ENCODE measurements at regions not wholly inside any gene's neighbourhood (a gene's known extent, or its start where the extent isn't known, plus 50 kb on each side); places are given as distances from the start of the nearest gene placed in this dataset.

DNA sequence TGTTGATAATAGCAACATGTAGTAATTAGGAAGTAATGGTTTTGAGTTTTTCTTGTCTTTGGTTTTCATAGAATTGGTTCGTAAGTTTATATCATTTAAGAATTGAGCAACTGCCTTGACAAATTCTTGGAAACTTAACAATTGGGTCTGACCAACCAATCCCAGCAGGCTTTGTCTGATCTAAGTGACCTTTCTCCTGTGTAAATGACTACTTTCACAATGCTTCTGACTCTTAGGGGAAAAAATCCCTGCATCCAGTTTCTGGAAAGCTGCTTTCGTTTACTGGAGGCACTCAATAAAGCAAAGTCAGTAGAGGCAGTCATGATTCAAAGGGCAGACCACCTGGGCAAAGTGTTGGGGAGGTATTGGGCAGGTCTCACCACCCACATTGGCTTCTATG lies 303.6 kb upstream of the FAM78B start:
- ChIA-PET POLR2A (no interaction called here), CTCF (no interaction called here)
- 100% methylated on average over 1 of the region's 2 CpGs for WGBS (ENCODE audit: insufficient coverage)

DNA sequence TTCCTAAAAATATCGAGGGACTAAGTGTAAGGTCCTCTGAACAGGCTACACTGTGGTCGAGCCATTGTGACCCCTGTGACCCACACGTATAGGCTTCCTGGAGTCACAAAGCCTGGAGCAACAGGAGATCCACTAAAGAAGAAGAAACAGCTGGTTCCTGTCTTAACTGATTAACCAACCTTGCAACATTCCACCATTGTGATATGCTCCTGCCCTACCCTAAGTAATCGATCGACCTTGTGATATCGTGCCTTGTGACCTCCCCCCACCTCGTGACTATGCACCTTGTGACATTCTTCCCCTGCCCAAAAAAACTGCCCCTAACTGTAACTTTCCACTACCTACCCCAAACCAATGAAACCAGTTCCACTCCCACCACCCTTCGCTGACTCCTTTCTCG lies 304.6 kb upstream of the FAM78B start:
- ChIA-PET POLR2A (interaction anchor here (0.6 kb wide), 1 partner anchor 1396 kb away, joined by 3 read pairs; no protein-coding TSS in a partner anchor), CTCF (interaction anchor here (1.1 kb wide), 1 partner anchor 547 kb away, joined by 3 read pairs; no protein-coding TSS in a partner anchor)
- 61% methylated on average over 4 of the region's 9 CpGs for WGBS (ENCODE audit: insufficient coverage)
- H3K9me3 ChIP-seq (ENCODE audit: control extremely low read depth in 1 of 5, control insufficient read depth in 4 of 5, insufficient read depth in 2 of 5, low read depth in 1 of 5, low read length in 4 of 5), result peaks cover 0 to 3% (median 0%) of the 10 kb centered on the region in 5 experiments
- H3K27me3 ChIP-seq (replicated peaks in 2 of 5; ENCODE audit: control insufficient read depth in 4 of 5, insufficient read depth in 5 of 5, low read length in 4 of 5), result peaks cover 0 to 3% (median 0%) of the 10 kb centered on the region in 5 experiments
- no peaks in the 10 kb centered on the region for H3K36me3 ChIP-seq (ENCODE audit: control insufficient read depth in 4 of 4, insufficient read depth in 4 of 4, low read length in 3 of 4)
- DNase-seq, result no peak
- H3K4me1 ChIP-seq (ENCODE audit: control extremely low read depth in 1 of 4, control insufficient read depth in 4 of 4, insufficient read depth in 4 of 4, low read length in 3 of 4), result no peaks in the 10 kb centered on the region
- H3K27ac ChIP-seq (ENCODE audit: insufficient read depth in 1 of 2, low read depth in 1 of 2, low read length in 2 of 2, poor library complexity in 1 of 2, severe bottlenecking in 2 of 2), result no peak overlapping the region
- no peak overlapping the region for H3K4me3 ChIP-seq (ENCODE audit: control insufficient read depth in 1 of 7, extremely low read depth in 1 of 7, insufficient read depth in 4 of 7, low read depth in 2 of 7, low read length in 6 of 7)

More for the DNA sequence above, 303.6 kb upstream of the FAM78B start:
- H3K4me1 ChIP-seq (ENCODE audit: control extremely low read depth in 1 of 4, control insufficient read depth in 4 of 4, insufficient read depth in 4 of 4, low read length in 3 of 4), result no peaks in the 10 kb centered on the region
- H3K36me3 ChIP-seq (ENCODE audit: control insufficient read depth in 4 of 4, insufficient read depth in 4 of 4, low read length in 3 of 4), result no peaks in the 10 kb centered on the region
- no peak overlapping the region for H3K4me3 ChIP-seq (ENCODE audit: control insufficient read depth in 1 of 7, extremely low read depth in 1 of 7, insufficient read depth in 4 of 7, low read depth in 2 of 7, low read length in 6 of 7)
- no peak for DNase-seq
- peaks cover 0 to 3% (median 0%) of the 10 kb centered on the region in 5 experiments for H3K27me3 ChIP-seq (replicated peaks in 2 of 5; ENCODE audit: control insufficient read depth in 4 of 5, insufficient read depth in 5 of 5, low read length in 4 of 5)
- peaks cover 0 to 3% (median 0%) of the 10 kb centered on the region in 5 experiments for H3K9me3 ChIP-seq (ENCODE audit: control extremely low read depth in 1 of 5, control insufficient read depth in 4 of 5, insufficient read depth in 2 of 5, low read depth in 1 of 5, low read length in 4 of 5)
- H3K27ac ChIP-seq (ENCODE audit: insufficient read depth in 1 of 2, low read depth in 1 of 2, low read length in 2 of 2, poor library complexity in 1 of 2, severe bottlenecking in 2 of 2), result no peak overlapping the region

DNA sequence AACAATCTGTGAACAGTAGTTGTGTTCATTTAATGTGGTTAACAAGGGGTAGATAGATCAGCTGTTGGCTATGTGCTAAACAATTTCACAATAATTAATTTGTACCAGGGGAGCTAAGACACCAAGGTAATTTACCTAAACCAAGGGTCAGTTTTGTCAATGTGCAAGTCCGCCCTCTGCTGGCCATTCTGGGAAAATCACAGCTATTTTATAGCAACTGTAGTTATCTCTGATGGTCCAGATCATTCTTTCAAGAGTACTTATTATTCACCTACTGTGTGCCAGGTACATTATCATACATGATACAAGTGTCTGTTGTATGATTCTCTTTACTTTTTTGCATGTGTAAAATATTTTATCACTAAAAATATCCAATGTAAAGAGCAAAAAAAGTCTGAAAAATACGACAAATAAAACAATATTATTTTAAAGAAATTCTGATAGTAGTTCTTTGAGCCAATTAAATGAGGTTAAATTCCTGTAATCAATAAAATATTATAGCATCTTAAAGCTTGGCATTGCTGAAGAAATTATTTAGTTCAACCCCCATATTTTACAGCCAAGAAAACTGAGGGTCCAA lies 312.3 kb upstream of the FAM78B start:
- peaks cover 0 to 3% (median 0%) of the 10 kb centered on the region in 5 experiments for H3K27me3 ChIP-seq (replicated peaks in 2 of 5; ENCODE audit: control insufficient read depth in 4 of 5, insufficient read depth in 5 of 5, low read length in 4 of 5)
- no peaks in the 10 kb centered on the region for H3K36me3 ChIP-seq (ENCODE audit: control insufficient read depth in 4 of 4, insufficient read depth in 4 of 4, low read length in 3 of 4)
- no peaks in the 10 kb centered on the region for H3K9me3 ChIP-seq (ENCODE audit: control extremely low read depth in 1 of 5, control insufficient read depth in 4 of 5, insufficient read depth in 2 of 5, low read depth in 1 of 5, low read length in 4 of 5)
- no peak overlapping the region for H3K4me3 ChIP-seq (ENCODE audit: control insufficient read depth in 1 of 7, extremely low read depth in 1 of 7, insufficient read depth in 4 of 7, low read depth in 2 of 7, low read length in 6 of 7)
- DNase-seq, result peak; percentile 33 to 55 (median 46)
- no peaks in the 10 kb centered on the region for H3K4me1 ChIP-seq (ENCODE audit: control extremely low read depth in 1 of 4, control insufficient read depth in 4 of 4, insufficient read depth in 4 of 4, low read length in 3 of 4)
- POLR2A ChIA-PET, result no interaction called here
- CTCF ChIA-PET, result interaction anchor here (0.8 to 4.1 kb wide), 8 partner anchors 9 to 556 kb away, joined by 3 to 28 read pairs (median 6); no protein-coding TSS in a partner anchor
- H3K27ac ChIP-seq (ENCODE audit: insufficient read depth in 1 of 2, low read depth in 1 of 2, low read length in 2 of 2, poor library complexity in 1 of 2, severe bottlenecking in 2 of 2), result no peak overlapping the region
- WGBS (ENCODE audit: insufficient coverage), result 0% methylated on average over 1 of the region's 2 CpGs

DNA sequence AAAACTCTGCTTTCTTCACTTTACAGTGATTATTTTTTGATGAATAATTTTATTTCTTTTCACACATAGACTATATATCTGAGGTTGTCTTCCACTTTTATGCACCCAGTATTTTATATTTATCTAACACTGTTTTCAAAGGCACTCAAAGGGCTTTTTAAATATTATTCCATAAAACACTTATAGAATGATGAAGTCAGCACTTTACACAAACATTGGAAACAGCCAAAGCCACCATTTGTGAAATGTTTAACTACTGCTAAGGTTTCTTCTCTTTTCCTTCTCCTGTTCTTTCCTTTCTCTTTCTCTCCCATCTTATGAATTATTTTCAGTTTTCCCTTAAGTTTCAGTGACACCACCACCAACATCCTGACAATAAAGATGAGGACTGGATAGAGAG lies 317.7 kb upstream of the FAM78B start:
- Histone ChIP-seq H3K9me3 (ENCODE audit: control extremely low read depth in 1 of 5, control insufficient read depth in 4 of 5, insufficient read depth in 2 of 5, low read depth in 1 of 5, low read length in 4 of 5) (no peaks in the 10 kb centered on the region), H3K27ac (ENCODE audit: insufficient read depth in 1 of 2, low read depth in 1 of 2, low read length in 2 of 2, poor library complexity in 1 of 2, severe bottlenecking in 2 of 2) (no peak overlapping the region), H3K4me1 (ENCODE audit: control extremely low read depth in 1 of 4, control insufficient read depth in 4 of 4, insufficient read depth in 4 of 4, low read length in 3 of 4) (peaks cover 2 to 17% (median 9%) of the 10 kb centered on the region in 4 experiments), H3K4me3 (ENCODE audit: control insufficient read depth in 1 of 7, extremely low read depth in 1 of 7, insufficient read depth in 4 of 7, low read depth in 2 of 7, low read length in 6 of 7) (no peak overlapping the region), H3K36me3 (ENCODE audit: control insufficient read depth in 4 of 4, insufficient read depth in 4 of 4, low read length in 3 of 4) (no peaks in the 10 kb centered on the region), H3K27me3 (replicated peaks in 2 of 5; ENCODE audit: control insufficient read depth in 4 of 5, insufficient read depth in 5 of 5, low read length in 4 of 5) (no peaks in the 10 kb centered on the region)
- ChIA-PET POLR2A (no interaction called here), CTCF (interaction anchor here (0.8 kb wide), 1 partner anchor 329 kb away, joined by 3 read pairs; no protein-coding TSS in a partner anchor)
- no peak for DNase-seq

DNA sequence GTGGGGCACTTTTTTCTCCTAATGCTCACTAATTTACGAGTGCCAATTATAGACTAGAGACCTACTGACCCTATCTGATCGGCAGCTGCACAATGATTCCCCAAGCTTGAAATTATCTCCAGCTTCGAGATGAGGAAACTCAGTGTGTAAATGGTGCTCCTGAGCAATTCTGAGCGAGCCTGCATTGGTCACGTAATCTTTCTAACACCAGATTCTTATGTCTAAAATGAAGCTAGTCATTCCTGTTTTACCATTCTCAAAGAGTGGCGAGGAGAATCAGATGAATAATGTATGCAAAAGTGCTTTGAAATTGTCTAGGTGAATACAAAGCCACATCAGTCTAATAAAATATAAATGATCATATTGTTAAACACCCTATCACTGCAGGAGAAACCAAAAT lies 318.1 kb upstream of the FAM78B start:
- H3K36me3 ChIP-seq (ENCODE audit: control insufficient read depth in 4 of 4, insufficient read depth in 4 of 4, low read length in 3 of 4), result no peaks in the 10 kb centered on the region
- H3K4me3 ChIP-seq (ENCODE audit: control insufficient read depth in 1 of 7, extremely low read depth in 1 of 7, insufficient read depth in 4 of 7, low read depth in 2 of 7, low read length in 6 of 7), result no peak overlapping the region
- H3K4me1 ChIP-seq (ENCODE audit: control extremely low read depth in 1 of 4, control insufficient read depth in 4 of 4, insufficient read depth in 4 of 4, low read length in 3 of 4), result peaks cover 6 to 21% (median 11%) of the 10 kb centered on the region in 4 experiments
- H3K27me3 ChIP-seq (replicated peaks in 2 of 5; ENCODE audit: control insufficient read depth in 4 of 5, insufficient read depth in 5 of 5, low read length in 4 of 5), result no peaks in the 10 kb centered on the region
- ChIA-PET CTCF (interaction anchor here (0.8 kb wide), 1 partner anchor 329 kb away, joined by 3 read pairs; no protein-coding TSS in a partner anchor), POLR2A (no interaction called here)
- H3K27ac ChIP-seq (ENCODE audit: insufficient read depth in 1 of 2, low read depth in 1 of 2, low read length in 2 of 2, poor library complexity in 1 of 2, severe bottlenecking in 2 of 2), result no peak overlapping the region
- 100% methylated on average over 4 of the region's 6 CpGs for WGBS (ENCODE audit: insufficient coverage)
- H3K9me3 ChIP-seq (ENCODE audit: control extremely low read depth in 1 of 5, control insufficient read depth in 4 of 5, insufficient read depth in 2 of 5, low read depth in 1 of 5, low read length in 4 of 5), result no peaks in the 10 kb centered on the region
- DNase-seq, result no peak

DNA sequence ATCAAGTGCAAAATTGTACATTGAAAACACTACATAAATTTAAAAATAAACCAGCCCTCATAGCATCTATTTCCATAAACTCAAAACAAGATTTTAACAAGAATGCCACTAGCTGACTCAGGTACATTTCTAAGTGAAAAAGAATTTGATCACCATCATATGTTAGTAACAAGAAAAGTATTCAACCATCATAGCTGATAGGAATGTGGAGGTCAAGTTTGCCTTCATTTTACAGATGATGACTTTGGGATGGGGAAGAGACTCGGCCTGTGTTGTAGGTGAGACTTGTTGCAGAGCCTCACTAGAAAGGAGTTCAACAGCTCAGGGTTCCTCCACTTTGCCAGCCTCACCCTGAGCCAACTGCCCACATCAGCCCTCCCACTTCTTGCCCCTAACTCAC lies 318.8 kb upstream of the FAM78B start:
- peaks cover 7 to 25% (median 14%) of the 10 kb centered on the region in 4 experiments for H3K4me1 ChIP-seq (ENCODE audit: control extremely low read depth in 1 of 4, control insufficient read depth in 4 of 4, insufficient read depth in 4 of 4, low read length in 3 of 4)
- no peaks in the 10 kb centered on the region for H3K27me3 ChIP-seq (replicated peaks in 2 of 5; ENCODE audit: control insufficient read depth in 4 of 5, insufficient read depth in 5 of 5, low read length in 4 of 5)
- whole genome bisulfite sequencing (ENCODE audit: insufficient coverage), result no CpG with 5 or more reads among the region's 1 CpG
- no peak overlapping the region for H3K27ac ChIP-seq (ENCODE audit: insufficient read depth in 1 of 2, low read depth in 1 of 2, low read length in 2 of 2, poor library complexity in 1 of 2, severe bottlenecking in 2 of 2)
- H3K9me3 ChIP-seq (ENCODE audit: control extremely low read depth in 1 of 5, control insufficient read depth in 4 of 5, insufficient read depth in 2 of 5, low read depth in 1 of 5, low read length in 4 of 5), result no peaks in the 10 kb centered on the region
- ChIA-PET POLR2A (no interaction called here), CTCF (no interaction called here)
- DNase-seq, result no peak
- H3K4me3 ChIP-seq (ENCODE audit: control insufficient read depth in 1 of 7, extremely low read depth in 1 of 7, insufficient read depth in 4 of 7, low read depth in 2 of 7, low read length in 6 of 7), result no peak overlapping the region
- H3K36me3 ChIP-seq (ENCODE audit: control insufficient read depth in 4 of 4, insufficient read depth in 4 of 4, low read length in 3 of 4), result no peaks in the 10 kb centered on the region

DNA sequence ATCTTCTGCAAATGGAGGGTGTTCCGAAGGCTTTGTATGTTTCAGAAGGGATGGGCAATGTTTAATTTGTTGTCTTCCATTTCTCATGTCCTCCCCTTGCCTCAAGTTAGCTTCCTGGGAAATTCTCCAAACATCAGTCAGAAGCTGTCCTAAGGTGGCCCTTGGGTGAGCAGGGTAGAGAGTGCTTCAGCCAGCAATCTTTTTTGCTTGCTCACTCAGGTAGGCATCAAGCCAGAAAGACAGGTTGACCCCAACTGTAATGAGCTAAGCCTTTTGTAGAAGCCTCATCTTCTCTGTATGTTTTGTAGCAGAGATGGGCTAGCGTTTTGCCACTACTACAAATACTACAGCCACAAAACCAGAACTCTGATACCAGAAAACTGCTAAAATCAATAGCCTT lies 321.5 kb upstream of the FAM78B start:
- H3K27ac ChIP-seq (ENCODE audit: insufficient read depth in 1 of 2, low read depth in 1 of 2, low read length in 2 of 2, poor library complexity in 1 of 2, severe bottlenecking in 2 of 2), result peak overlapping the region in 1 of 2 experiments; percentile 95
- WGBS (ENCODE audit: insufficient coverage), result 83% methylated on average over 1 of the region's 2 CpGs
- H3K36me3 ChIP-seq (ENCODE audit: control insufficient read depth in 4 of 4, insufficient read depth in 4 of 4, low read length in 3 of 4), result no peaks in the 10 kb centered on the region
- DNase-seq, result peak; percentile 5 to 28 (median 17)
- CTCF ChIA-PET, result interaction anchor here (0.8 to 4.7 kb wide), 2 partner anchors 9 to 326 kb away, joined by 4 to 28 read pairs; no protein-coding TSS in a partner anchor
- H3K4me1 ChIP-seq (ENCODE audit: control extremely low read depth in 1 of 4, control insufficient read depth in 4 of 4, insufficient read depth in 4 of 4, low read length in 3 of 4), result peaks cover 7 to 25% (median 14%) of the 10 kb centered on the region in 4 experiments
- H3K9me3 ChIP-seq (ENCODE audit: control extremely low read depth in 1 of 5, control insufficient read depth in 4 of 5, insufficient read depth in 2 of 5, low read depth in 1 of 5, low read length in 4 of 5), result no peaks in the 10 kb centered on the region
- H3K27me3 ChIP-seq (replicated peaks in 2 of 5; ENCODE audit: control insufficient read depth in 4 of 5, insufficient read depth in 5 of 5, low read length in 4 of 5), result no peaks in the 10 kb centered on the region
- peak overlapping the region in 1 of 7 experiments; percentile 85 for H3K4me3 ChIP-seq (ENCODE audit: control insufficient read depth in 1 of 7, extremely low read depth in 1 of 7, insufficient read depth in 4 of 7, low read depth in 2 of 7, low read length in 6 of 7)
- POLR2A ChIA-PET, result interaction anchor here (0.6 kb wide), 1 partner anchor 216 kb away, joined by 3 read pairs; no protein-coding TSS in a partner anchor
